GM21381 (cell line): ENCODE measurements at regions not wholly inside any gene's neighbourhood (a gene's known extent, or its start where the extent isn't known, plus 50 kb on each side); places are given as distances from the start of the nearest gene placed in this dataset.
"Not testable (repeated sequence)": the region's sequence is repeated elsewhere in the genome, so short reads cannot be mapped to it uniquely, and the experiment has no call there.

Experiments
- ATAC-seq: cut with Tn5 transposase; IDR thresholded peaks from one replicate; pipeline ENCODE4 v1.9.1; 2021; ENCODE audit warnings: mild to moderate bottlenecking, moderate library complexity; ENCODE audit not compliant: unreplicated experiment

- not testable (repeated sequence) for ATAC-seq
Observed at GRCh38 chrY:7994781-7995180, 1083.2 kb upstream of the AMELY start.

DNA sequence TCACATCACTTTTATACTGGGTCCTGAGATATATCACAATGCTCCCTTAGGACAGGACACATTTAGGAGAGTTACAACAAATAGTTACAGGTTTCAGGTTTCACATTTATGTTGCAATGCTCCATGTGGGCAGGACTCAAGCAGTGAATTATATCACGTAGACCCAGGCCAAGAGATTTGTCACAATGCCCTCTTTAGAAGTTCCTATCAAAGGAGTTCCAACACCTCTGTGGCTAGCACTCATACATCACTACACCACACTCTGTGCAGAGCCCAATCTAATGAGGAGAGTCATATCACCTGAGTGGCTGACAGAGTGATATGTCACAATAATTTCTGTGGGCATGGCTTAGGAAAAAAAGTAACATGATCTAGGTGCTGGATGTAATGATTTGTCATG lies 1068.2 kb upstream of the AMELY start:
- no peak for ATAC-seq

GRCh38 chrY:7977301-7977700 lies 1065.7 kb upstream of the AMELY start:
- no peak for ATAC-seq

- no peak for ATAC-seq
Observed at GRCh38 chrY:7968293-7968692, 1056.7 kb upstream of the AMELY start.

DNA sequence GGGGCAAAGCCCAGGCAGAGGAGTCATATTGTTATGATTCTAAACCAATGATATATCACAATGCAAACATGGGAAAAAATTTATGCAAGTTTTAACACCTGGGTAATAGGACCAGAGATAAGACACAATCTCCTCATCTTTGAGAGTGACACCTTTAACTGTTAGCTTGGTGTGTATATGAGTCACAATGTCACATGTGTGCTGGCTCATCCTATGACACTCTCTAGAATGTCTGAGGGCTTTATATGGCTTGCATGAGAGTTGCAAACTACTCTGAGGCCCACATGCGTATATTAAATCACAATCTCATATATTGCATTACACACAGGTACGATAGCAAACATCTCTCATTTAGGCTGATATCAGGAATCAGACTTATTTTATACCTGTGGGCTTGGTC lies 1055.4 kb upstream of the AMELY start:
- no peak for ATAC-seq

- ATAC-seq: no peak
Observed at GRCh38 chrY:7963393-7963792, 1051.8 kb upstream of the AMELY start.

GRCh38 chrY:7962350-7962749 lies 1050.8 kb upstream of the AMELY start:
- ATAC-seq: no peak

DNA sequence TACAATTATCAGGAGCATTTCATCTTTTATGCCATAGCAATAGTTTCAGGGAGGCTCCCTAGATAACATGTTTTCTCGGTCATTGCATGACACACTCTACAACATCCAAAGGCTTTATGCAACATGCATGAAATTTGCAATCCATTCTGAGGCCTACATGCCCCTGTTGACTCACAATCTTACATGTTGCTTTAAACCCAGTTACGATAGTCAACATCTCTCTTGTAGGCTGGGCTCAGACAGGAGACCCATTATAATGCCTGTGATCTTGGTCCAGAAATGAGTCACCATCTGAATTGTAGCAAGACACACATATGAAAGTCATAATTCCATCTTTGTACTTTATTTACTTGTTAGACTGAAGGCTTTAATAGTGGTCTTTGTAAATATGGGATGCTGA lies 1050.3 kb upstream of the AMELY start:
- no peak for ATAC-seq

DNA sequence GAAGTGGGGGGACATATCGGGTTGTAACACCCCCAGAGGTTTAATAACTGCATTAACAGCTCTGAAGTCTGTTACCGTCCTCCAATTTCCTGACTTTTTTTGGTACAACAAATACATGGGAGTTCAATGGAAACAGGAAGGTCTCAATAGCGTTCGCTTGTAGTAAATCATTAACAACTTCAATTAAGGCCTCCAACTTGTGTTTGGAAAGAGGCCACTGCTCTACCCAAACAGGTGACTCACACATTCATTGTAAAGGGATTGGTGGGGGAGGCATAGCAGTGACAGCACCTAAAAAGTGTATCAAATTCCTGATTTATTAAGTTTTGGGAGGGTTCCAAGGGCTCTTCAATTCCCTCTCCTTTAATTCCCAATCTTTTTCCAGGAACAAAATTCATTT lies 1046.2 kb upstream of the AMELY start:
- ATAC-seq: no peak

DNA sequence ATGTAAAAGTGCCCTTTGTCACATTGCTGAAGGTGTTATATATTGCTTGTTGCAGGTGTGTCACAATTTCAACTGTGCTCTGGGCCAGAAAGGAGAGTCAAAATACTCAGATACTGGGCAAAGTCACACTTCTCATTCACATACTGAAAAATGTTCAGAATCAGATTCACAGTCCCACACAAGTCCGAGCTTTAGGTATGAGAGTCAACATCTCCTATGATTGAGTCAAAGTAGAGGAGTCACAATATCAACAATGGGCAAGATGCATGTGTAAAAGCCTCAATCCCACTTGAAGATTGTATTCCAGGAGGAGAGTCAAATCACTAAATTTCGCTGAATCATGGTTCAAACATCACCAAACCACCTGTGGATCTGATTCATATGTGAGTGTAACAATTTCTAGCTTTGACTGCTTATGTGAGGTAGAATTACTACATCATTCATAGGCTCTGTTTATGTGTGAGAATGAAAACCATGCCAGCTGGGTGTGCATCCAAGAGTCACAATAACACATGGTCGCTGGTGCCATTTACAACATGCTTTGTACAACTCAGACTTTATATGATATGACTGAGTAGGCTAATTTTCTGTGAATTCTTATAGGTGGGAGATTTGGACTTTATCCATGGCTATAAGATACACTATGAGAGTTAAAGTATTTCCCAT lies 1039.8 kb upstream of the AMELY start:
- no peak for ATAC-seq

GRCh38 chrY:7944135-7944534 lies 1032.6 kb upstream of the AMELY start:
- no peak for ATAC-seq

DNA sequence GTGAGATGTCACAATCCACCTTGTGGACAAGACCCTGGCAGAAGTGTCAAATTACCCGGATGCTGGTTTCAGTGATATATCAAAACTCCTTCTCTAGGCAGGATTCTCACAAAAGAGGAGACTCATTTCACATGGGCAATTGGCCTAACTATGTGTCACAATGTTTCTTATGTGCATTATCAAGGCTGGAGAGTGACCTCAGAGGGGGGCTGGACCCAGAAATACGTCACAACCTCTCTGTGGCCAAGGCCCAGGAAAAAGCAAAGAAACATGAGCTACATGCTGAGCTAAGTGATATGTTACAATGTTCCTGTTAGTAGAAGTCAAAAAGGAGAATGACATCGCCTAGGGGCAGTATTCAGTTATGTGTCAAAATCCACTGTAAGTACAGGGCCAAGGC lies 1031.2 kb upstream of the AMELY start:
- no peak for ATAC-seq

DNA sequence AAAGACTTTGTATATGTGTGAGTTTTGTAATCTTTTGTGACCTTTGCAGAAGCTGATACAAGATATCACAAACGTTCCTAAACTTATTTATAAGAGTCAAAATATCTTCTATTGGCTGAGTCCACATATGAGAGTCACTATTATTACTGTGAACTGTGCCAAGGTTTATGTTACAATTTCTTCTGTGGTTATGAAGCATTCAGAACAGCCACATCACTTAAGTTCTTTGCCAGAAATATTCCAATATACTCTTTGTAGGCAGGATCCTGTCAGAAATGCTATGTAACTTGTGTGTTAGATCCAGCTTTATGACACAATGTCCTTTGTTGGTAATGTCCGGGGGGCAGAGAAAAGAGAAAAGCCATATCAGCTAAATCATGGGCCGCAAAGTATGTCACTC lies 1030.3 kb upstream of the AMELY start:
- ATAC-seq: no peak

DNA sequence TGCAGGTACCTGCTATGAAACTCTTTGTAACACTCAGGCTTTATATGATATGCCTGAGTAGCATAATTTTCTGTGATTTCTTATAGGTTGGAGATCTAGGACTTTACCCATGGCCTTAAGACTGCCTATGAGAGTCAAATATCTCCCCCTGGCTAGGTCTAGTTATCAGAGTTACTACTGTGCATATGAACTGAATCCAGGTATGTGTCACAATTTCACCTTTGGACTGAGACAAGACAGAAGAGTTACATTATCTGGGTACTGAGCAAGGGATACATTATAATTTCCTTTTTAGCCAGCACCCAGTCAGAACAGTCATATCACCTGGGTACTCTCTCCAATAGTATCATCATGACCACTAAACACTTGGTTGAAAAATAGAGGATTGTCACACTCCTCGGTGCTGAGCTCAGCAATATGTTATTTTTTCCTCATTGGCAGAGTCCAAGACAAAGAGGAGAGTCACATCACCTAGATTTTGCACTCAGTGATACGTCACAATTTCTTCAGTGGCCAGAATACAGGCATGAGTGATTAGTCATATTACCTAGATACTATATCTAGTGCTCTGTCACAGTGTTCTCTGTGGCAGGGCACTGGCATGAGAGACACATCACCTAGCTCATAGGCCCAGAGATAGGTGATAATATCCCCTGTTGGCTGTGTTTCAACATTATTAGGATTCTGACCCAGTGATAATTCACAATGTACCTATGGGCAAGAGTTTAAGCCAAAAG lies 1027.6 kb upstream of the AMELY start:
- no peak for ATAC-seq

DNA sequence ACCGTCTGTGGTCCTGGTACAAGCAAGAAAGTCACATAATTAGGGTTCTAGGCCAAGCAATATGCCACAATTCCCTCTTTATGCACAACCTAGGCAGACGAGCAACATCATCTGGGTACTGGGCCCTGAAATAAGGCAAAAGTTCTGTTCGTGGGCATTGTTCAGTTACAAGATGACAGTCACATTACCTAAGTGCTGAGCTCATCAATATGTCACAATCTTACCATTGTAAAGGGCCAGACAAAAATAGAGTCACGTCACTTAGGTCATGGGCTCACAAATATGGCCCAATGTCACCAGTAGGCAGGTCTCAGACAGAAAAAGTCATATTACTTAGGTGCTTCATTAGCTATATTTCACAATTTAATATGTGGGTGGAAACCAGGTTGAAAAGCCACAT lies 1025.3 kb upstream of the AMELY start:
- ATAC-seq: no peak

- ATAC-seq: no peak
Observed at GRCh38 chrY:7936046-7936445, 1024.5 kb upstream of the AMELY start.

GRCh38 chrY:7935606-7936005 lies 1024.1 kb upstream of the AMELY start:
- no peak for ATAC-seq

DNA sequence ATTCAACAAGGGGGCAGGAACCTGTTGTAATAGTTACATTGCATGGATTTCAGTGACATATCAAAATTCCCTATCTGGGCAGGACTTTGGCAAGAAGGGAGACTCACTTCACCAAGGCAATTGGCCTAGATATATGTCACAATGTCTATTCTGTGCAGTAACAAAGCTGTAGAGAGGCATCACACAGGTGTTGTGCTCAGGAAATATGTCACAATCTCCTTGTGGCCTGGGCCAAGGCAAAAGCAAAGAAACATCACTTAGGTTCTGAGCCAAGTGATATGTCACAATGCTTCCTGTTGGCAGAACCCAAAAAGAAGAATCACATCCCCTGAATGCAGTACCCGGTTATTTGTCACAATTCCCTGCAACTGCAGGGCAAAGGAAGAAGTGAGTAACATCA lies 1020.9 kb upstream of the AMELY start:
- no peak for ATAC-seq

- no peak for ATAC-seq
Observed at GRCh38 chrY:7929866-7930265, 1018.3 kb upstream of the AMELY start.

DNA sequence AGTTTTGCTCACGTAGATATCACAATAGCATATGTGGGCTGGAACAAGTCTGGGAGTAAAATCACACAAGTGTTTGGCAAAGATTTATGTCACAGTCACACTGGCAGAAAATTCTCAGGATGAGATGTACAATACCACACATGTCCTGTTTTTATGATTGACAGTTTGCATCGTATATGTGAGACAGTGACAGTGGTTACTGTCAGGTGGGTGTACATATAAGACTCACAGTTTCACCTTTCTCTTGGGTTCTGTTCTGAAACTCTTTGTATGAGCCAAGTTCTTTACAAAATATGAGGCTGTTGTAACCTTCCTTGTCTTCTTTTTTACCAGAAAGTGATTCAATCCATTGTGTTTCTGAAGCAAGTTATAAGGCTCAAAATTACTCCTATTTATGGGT lies 1012.5 kb upstream of the AMELY start:
- ATAC-seq: no peak

GRCh38 chrY:7923476-7924017 lies 1012.0 kb upstream of the AMELY start:
- no peak for ATAC-seq

DNA sequence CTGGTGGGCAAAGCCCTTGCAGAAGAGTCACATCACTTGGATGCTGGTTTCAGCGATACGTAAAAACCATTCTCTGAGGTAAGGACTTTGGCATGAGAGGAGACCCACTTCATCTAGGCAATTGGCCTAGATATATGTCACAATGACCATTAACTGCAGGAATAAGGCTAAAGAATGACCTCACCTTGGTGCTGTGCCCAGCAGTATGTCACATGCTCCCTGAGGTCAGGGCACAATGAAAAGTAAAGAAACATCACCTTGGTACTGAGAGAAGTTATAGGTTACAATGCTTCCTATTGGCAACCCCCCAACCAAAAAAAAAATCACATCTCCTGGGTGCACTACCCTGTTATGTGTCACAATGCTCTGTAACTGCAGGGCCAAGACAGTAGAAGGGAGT lies 1008.8 kb upstream of the AMELY start:
- ATAC-seq: no peak

- no peak for ATAC-seq
Observed at GRCh38 chrY:7888506-7888905, 977.0 kb upstream of the AMELY start.
